ENCODE measurements at regions not wholly inside any gene's neighbourhood (a gene's known extent, or its start where the extent isn't known, plus 50 kb on each side); places are given as distances from the start of the nearest gene placed in this dataset.
"Not testable (repeated sequence)": the region's sequence is repeated elsewhere in the genome, so short reads cannot be mapped to it uniquely, and the experiment has no call there.

- DNase-seq (ENCODE audit: low spot score); in situ Hi-C loops (cut with HindIII; ENCODE audit: low sequenced_read_pairs): not testable (repeated sequence)
Measured at GRCh38 chr16:29138698-29139097, 153.8 kb downstream of the LAT start.

GRCh38 chr16:29137894-29138662 is 153.2 kb downstream of the LAT start:
- DNase-seq (ENCODE audit: low spot score); in situ Hi-C loops (cut with HindIII; ENCODE audit: low sequenced_read_pairs): not testable (repeated sequence)

GRCh38 chr16:29137461-29137860 is 152.6 kb downstream of the LAT start:
- DNase-seq (ENCODE audit: low spot score); in situ Hi-C loops (cut with HindIII; ENCODE audit: low sequenced_read_pairs): not testable (repeated sequence)

GRCh38 chr16:29136916-29137315 is 152.1 kb downstream of the LAT start:
- DNase-seq (ENCODE audit: low spot score); in situ Hi-C loops (cut with HindIII; ENCODE audit: low sequenced_read_pairs): not testable (repeated sequence)

GRCh38 chr16:29136046-29136696 is 151.3 kb downstream of the LAT start:
- DNase-seq (ENCODE audit: low spot score); in situ Hi-C loops (cut with HindIII; ENCODE audit: low sequenced_read_pairs): not testable (repeated sequence)

GRCh38 chr16:29135098-29135497 is 150.2 kb downstream of the LAT start:
- DNase-seq (ENCODE audit: low spot score); in situ Hi-C loops (cut with HindIII; ENCODE audit: low sequenced_read_pairs): not testable (repeated sequence)

GRCh38 chr16:29133681-29134430 is 149.0 kb downstream of the LAT start:
- in situ Hi-C loops (cut with HindIII; ENCODE audit: low sequenced_read_pairs); DNase-seq (ENCODE audit: low spot score): not testable (repeated sequence)

GRCh38 chr16:29132869-29133268 is 148.0 kb downstream of the LAT start:
- in situ Hi-C loops (cut with HindIII; ENCODE audit: low sequenced_read_pairs); DNase-seq (ENCODE audit: low spot score): not testable (repeated sequence)

- DNase-seq (ENCODE audit: low spot score); in situ Hi-C loops (cut with HindIII; ENCODE audit: low sequenced_read_pairs): not testable (repeated sequence)
Measured at GRCh38 chr16:29132444-29132843, 147.6 kb downstream of the LAT start.

GRCh38 chr16:29130901-29131851 is 146.3 kb downstream of the LAT start:
- in situ Hi-C loops (cut with HindIII; ENCODE audit: low sequenced_read_pairs); DNase-seq (ENCODE audit: low spot score): not testable (repeated sequence)

- DNase-seq (ENCODE audit: low spot score); in situ Hi-C loops (cut with HindIII; ENCODE audit: low sequenced_read_pairs): not testable (repeated sequence)
Measured at GRCh38 chr16:29130131-29130711, 145.4 kb downstream of the LAT start.

GRCh38 chr16:29129458-29130038 is 144.7 kb downstream of the LAT start:
- in situ Hi-C loops (cut with HindIII; ENCODE audit: low sequenced_read_pairs), result not testable (repeated sequence)

GRCh38 chr16:29128732-29129457 is 144.0 kb downstream of the LAT start:
- in situ Hi-C loops (cut with HindIII; ENCODE audit: low sequenced_read_pairs), result not testable (repeated sequence)

More at GRCh38 chr16:29129458-29130038, 144.7 kb downstream of the LAT start:
- DNase-seq (ENCODE audit: low spot score), result not testable (repeated sequence)

GRCh38 chr16:29127806-29128420 is 143.1 kb downstream of the LAT start:
- in situ Hi-C loops (cut with HindIII; ENCODE audit: low sequenced_read_pairs); DNase-seq (ENCODE audit: low spot score): not testable (repeated sequence)

More at GRCh38 chr16:29128732-29129457, 144.0 kb downstream of the LAT start:
- DNase-seq (ENCODE audit: low spot score), result not testable (repeated sequence)

GRCh38 chr16:29126616-29127015 is 141.8 kb downstream of the LAT start:
- in situ Hi-C loops (cut with HindIII; ENCODE audit: low sequenced_read_pairs), result no loop called here
- no peak for DNase-seq (ENCODE audit: low spot score)

- in situ Hi-C loops (cut with HindIII; ENCODE audit: low sequenced_read_pairs), result no loop called here
Measured at GRCh38 chr16:29126057-29126494, 141.2 kb downstream of the LAT start.

GRCh38 chr16:29124828-29125227 is 140.0 kb downstream of the LAT start:
- no peak for DNase-seq (ENCODE audit: low spot score)
- in situ Hi-C loops (cut with HindIII; ENCODE audit: low sequenced_read_pairs), result no loop called here

More at GRCh38 chr16:29126057-29126494, 141.2 kb downstream of the LAT start:
- no peak for DNase-seq (ENCODE audit: low spot score)
